ENCODE measurements at regions not wholly inside any gene's neighbourhood (a gene's known extent, or its start where the extent isn't known, plus 50 kb on each side); places are given as distances from the start of the nearest gene placed in this dataset.

DNA sequence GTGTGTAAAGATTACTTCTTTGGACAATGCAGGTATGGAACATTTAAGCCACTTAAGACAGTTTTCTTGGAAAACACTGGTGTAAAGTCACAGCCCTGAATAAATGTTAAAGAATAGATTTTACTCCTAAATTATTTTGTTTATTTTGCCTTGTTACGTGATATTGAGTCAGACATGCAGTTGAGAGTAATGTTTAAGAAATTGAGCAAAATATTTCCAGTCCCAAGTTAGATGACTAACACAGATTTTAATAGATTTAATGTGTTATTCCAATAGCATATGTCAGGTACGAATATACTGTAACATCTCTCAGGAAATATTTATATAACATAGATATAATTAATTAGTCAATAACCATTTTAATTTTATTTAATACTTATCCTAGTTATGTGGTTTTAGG, 1361.7 kb downstream of the FSCB start:
- TF ChIP-seq, protein P1, sequence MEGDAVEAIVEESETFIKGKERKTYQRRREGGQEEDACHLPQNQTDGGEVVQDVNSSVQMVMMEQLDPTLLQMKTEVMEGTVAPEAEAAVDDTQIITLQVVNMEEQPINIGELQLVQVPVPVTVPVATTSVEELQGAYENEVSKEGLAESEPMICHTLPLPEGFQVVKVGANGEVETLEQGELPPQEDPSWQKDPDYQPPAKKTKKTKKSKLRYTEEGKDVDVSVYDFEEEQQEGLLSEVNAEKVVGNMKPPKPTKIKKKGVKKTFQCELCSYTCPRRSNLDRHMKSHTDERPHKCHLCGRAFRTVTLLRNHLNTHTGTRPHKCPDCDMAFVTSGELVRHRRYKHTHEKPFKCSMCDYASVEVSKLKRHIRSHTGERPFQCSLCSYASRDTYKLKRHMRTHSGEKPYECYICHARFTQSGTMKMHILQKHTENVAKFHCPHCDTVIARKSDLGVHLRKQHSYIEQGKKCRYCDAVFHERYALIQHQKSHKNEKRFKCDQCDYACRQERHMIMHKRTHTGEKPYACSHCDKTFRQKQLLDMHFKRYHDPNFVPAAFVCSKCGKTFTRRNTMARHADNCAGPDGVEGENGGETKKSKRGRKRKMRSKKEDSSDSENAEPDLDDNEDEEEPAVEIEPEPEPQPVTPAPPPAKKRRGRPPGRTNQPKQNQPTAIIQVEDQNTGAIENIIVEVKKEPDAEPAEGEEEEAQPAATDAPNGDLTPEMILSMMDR (IDR thresholded peaks at IDR 0.05), result no peak
- Histone ChIP-seq H3K4me1 (ENCODE audit: control insufficient read depth in 1 of 2, low read depth in 2 of 2) (no peaks in the 10 kb centered on the region), H3K9me3 (no peaks in the 10 kb centered on the region), H3K27ac (no peak overlapping the region), H3K27me3 (replicated peaks; ENCODE audit: insufficient read depth) (no peaks in the 10 kb centered on the region), H3K4me3 (no peak overlapping the region), H3K36me3 (no peaks in the 10 kb centered on the region)
- ATAC-seq (ENCODE audit: insufficient number of reproducible peaks, low FRiP score, low read depth) (no peak), DNase-seq (ENCODE audit: low spot score) (no peak)

DNA sequence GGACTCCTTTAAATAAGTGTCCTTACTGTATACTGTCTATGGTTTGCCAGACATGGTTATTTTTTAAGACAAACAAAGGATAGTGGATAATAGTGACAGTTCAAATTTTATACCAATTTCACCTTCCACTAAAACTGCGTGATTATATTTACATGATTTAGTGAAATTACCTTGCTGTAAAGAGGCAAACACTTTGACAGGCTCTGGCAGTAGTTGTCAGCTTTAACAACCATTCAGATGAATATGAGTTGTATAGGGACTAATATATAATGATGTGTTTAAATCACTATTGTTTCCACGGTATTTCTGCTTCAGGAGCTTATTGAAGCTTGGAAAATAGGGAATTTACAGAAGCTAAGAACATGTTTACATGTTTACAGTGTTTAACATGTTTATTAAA, 1364.0 kb downstream of the FSCB start:
- ATAC-seq (ENCODE audit: insufficient number of reproducible peaks, low FRiP score, low read depth), result no peak
- Histone ChIP-seq H3K4me3 (no peak overlapping the region), H3K27ac (no peak overlapping the region), H3K9me3 (no peaks in the 10 kb centered on the region), H3K4me1 (ENCODE audit: control insufficient read depth in 1 of 2, low read depth in 2 of 2) (no peaks in the 10 kb centered on the region), H3K36me3 (no peaks in the 10 kb centered on the region), H3K27me3 (replicated peaks; ENCODE audit: insufficient read depth) (no peaks in the 10 kb centered on the region)
- TF ChIP-seq, protein P1 (IDR thresholded peaks at IDR 0.05), result no peak
- DNase-seq (ENCODE audit: low spot score), result no peak

DNA sequence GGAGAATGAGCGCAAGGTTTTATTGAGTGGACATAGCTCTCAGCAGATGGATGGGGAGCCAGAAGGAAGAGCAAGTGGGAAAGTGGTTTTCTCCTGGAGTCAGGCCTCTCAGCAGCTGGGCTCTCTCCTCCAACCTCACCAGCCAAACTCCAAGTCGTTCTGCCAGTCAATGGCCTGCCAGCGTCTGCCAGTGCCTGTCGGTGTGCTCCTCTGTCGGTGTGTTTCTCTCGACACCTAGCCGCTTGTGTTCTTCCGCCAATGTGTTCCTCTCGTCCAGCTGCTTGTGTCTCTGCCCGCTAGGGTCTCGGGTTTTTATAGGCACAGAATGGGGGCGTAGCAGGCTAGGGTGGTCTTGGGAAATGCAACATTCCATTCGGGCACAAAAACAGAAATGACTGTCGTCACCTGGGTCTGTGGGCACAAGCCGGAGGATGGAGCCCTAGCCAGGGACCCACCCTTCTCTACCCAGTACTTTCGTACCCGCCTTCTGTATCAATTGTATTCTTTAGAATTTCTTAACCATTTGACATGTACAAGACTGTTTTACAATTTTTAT, 1365.4 kb downstream of the FSCB start:
- Histone ChIP-seq H3K36me3 (no peaks in the 10 kb centered on the region), H3K4me1 (ENCODE audit: control insufficient read depth in 1 of 2, low read depth in 2 of 2) (no peaks in the 10 kb centered on the region), H3K9me3 (no peaks in the 10 kb centered on the region), H3K4me3 (no peak overlapping the region), H3K27me3 (replicated peaks; ENCODE audit: insufficient read depth) (no peaks in the 10 kb centered on the region), H3K27ac (no peak overlapping the region)
- no peak for ATAC-seq (ENCODE audit: insufficient number of reproducible peaks, low FRiP score, low read depth)
- no peak for DNase-seq (ENCODE audit: low spot score)
- TF ChIP-seq, protein P1 (IDR thresholded peaks at IDR 0.05), result no peak

DNA sequence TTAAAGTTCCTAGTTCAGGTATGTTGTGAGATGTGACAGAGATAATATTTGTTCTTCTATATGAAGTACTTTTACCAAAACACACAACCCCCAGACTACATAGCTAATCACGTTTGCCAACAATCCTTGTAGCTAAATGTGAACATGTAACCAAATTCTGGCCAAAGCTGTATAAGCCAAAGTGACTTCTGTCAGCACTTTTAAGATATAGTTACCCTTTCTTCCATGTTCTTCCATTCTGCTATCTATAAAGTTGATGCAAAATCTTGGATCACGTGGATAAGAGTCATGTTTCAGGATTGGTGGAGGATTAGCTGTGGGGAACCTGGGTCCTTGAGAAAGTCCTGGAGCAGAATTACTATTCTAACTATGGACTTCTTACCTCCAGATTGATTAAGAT, 1366.6 kb downstream of the FSCB start:
- Histone ChIP-seq H3K36me3 (no peaks in the 10 kb centered on the region), H3K4me3 (no peak overlapping the region), H3K27me3 (replicated peaks; ENCODE audit: insufficient read depth) (no peaks in the 10 kb centered on the region), H3K27ac (no peak overlapping the region), H3K9me3 (no peaks in the 10 kb centered on the region), H3K4me1 (ENCODE audit: control insufficient read depth in 1 of 2, low read depth in 2 of 2) (no peaks in the 10 kb centered on the region)
- DNase-seq (ENCODE audit: low spot score) (no peak), ATAC-seq (ENCODE audit: insufficient number of reproducible peaks, low FRiP score, low read depth) (no peak)
- TF ChIP-seq, protein P1 (IDR thresholded peaks at IDR 0.05), result no peak

DNA sequence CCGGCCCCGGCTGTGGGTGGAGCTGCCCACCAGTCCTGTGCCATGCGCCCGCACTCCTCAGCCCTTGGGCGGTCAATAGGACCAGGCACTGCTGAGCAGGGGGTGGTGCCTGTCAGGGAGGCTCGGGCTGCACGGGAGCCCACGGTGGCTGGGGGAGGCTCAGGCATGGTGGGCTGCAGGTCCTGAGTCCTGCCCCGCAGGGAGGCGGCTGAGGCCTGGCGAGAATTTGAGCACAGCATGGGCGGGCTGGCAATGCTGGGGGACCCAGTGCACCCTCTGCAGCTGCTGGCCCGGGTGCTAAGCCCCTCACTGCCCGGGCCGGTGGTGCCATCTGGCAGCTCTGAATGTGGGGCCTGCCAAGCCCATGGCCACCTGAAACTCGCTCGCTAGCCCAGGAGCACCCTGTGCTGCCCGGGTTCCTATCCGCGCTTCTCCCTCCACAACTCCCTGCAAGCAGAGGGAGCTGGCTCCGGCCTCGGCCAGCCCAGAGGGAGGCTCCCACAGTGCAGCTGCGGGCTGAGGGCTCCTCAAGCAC, 1371.1 kb downstream of the FSCB start:
- TF ChIP-seq, protein P1 (IDR thresholded peaks at IDR 0.05), result no peak
- Histone ChIP-seq H3K27ac (no peak overlapping the region), H3K36me3 (no peaks in the 10 kb centered on the region), H3K27me3 (replicated peaks; ENCODE audit: insufficient read depth) (no peaks in the 10 kb centered on the region), H3K4me1 (ENCODE audit: control insufficient read depth in 1 of 2, low read depth in 2 of 2) (no peaks in the 10 kb centered on the region), H3K9me3 (no peaks in the 10 kb centered on the region), H3K4me3 (no peak overlapping the region)
- DNase-seq (ENCODE audit: low spot score) (no peak), ATAC-seq (ENCODE audit: insufficient number of reproducible peaks, low FRiP score, low read depth) (no peak)

Data from thoracic aorta (tissue), 2 donors.